Progenitor cell of endocrine pancreas (in vitro differentiated cells): ENCODE measurements at regions not wholly inside any gene's neighbourhood (a gene's known extent, or its start where the extent isn't known, plus 50 kb on each side); places are given as distances from the start of the nearest gene placed in this dataset.

Source experiments
- DNase-seq: peaks from one replicate; pipeline ENCODE4 v3.0.0; 2021; ENCODE audit warnings: low spot score; ENCODE audit not compliant: unreplicated experiment
- H3K27ac Mint-ChIP-seq: 2 replicates; pipeline ENCODE4 v1.8.0; 2021; ENCODE audit warnings: mild to moderate bottlenecking, moderate library complexity, mixed read lengths
- H3K27me3 Mint-ChIP-seq: 2 replicates; pipeline ENCODE4 v1.8.0; 2021; ENCODE audit warnings: mixed read lengths
- H3K36me3 Mint-ChIP-seq: 2 replicates; pipeline ENCODE4 v1.8.0; 2022; ENCODE audit warnings: mixed read lengths; ENCODE audit not compliant: insufficient read depth
- H3K4me1 Mint-ChIP-seq: 2 replicates; pipeline ENCODE4 v1.8.0; 2021; ENCODE audit warnings: low read depth, mixed read lengths
- H3K4me3 Mint-ChIP-seq: 2 replicates; pipeline ENCODE4 v1.8.0; 2021; ENCODE audit warnings: low read depth, mild to moderate bottlenecking, moderate library complexity, mixed read lengths
- H3K9me3 Mint-ChIP-seq: 2 replicates; pipeline ENCODE4 v1.8.0; 2021; ENCODE audit warnings: low read depth, mixed read lengths
- CTCF ChIP-seq: fragments of 200-600 bp; sonication (generic); IDR thresholded peaks from one replicate; pipeline ENCODE4 v1.5.0; 2021; ENCODE audit warnings: antibody characterized with exemption, mild to moderate bottlenecking; ENCODE audit not compliant: unreplicated experiment

- no peak for DNase-seq
- Mint-ChIP-seq H3K27ac (no peak overlapping the region), H3K4me3 (no peak overlapping the region), H3K9me3 (no peaks in the 10 kb centered on the region), H3K36me3 (peaks cover 6% of the 10 kb centered on the region), H3K27me3 (no peaks in the 10 kb centered on the region), H3K4me1 (peaks cover 8% of the 10 kb centered on the region)
- no peak for TF ChIP-seq CTCF
These were observed 264.2 kb downstream of the SEC14L1 start for GRCh38 chr17:77404812-77405581.

- Mint-ChIP-seq H3K27ac (peak overlapping the region; percentile 9), H3K27me3 (no peaks in the 10 kb centered on the region), H3K9me3 (no peaks in the 10 kb centered on the region), H3K36me3 (peaks cover 6% of the 10 kb centered on the region), H3K4me3 (no peak overlapping the region), H3K4me1 (peaks cover 9% of the 10 kb centered on the region)
- no peak for DNase-seq
- TF ChIP-seq CTCF = no peak
These were observed 265.3 kb downstream of the SEC14L1 start for GRCh38 chr17:77405867-77406732.

GRCh38 chr17:77407321-77408277 is 266.8 kb downstream of the SEC14L1 start:
- no peak for TF ChIP-seq CTCF
- Mint-ChIP-seq H3K4me1 (peaks cover 14% of the 10 kb centered on the region), H3K27me3 (no peaks in the 10 kb centered on the region), H3K36me3 (peaks cover 3% of the 10 kb centered on the region), H3K4me3 (no peak overlapping the region), H3K9me3 (no peaks in the 10 kb centered on the region), H3K27ac (peak overlapping the region; percentile 49)
- no peak for DNase-seq

- Mint-ChIP-seq H3K9me3 (no peaks in the 10 kb centered on the region), H3K36me3 (peaks cover 4% of the 10 kb centered on the region), H3K4me3 (no peak overlapping the region), H3K27me3 (no peaks in the 10 kb centered on the region), H3K4me1 (peaks cover 21% of the 10 kb centered on the region), H3K27ac (no peak overlapping the region)
- no peak for TF ChIP-seq CTCF
- DNase-seq = no peak
These were observed 267.5 kb downstream of the SEC14L1 start for GRCh38 chr17:77408284-77408683.
